ENCODE measurements at regions not wholly inside any gene's neighbourhood (a gene's known extent, or its start where the extent isn't known, plus 50 kb on each side); places are given as distances from the start of the nearest gene placed in this dataset.

DNA sequence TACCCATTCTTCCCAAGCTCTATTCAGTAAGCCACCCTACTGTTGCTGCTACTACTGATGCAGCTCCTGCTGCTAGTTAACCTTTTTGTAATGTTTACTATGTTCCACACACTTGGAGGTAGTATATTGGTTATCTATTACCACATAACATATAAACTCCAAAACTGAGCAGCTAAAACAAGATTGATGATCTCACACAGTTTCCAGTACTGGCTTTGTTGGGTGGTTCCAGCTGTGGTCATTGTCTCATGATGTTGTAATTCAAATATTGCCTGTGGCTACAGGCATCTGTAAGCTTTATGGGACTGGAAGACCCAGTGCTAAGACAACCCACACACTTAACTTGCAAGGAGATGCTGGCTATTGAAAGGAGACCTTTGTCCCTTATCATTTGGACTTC, 556.2 kb upstream of the SUCLG2 start:
- TF ChIP-seq, protein P1, sequence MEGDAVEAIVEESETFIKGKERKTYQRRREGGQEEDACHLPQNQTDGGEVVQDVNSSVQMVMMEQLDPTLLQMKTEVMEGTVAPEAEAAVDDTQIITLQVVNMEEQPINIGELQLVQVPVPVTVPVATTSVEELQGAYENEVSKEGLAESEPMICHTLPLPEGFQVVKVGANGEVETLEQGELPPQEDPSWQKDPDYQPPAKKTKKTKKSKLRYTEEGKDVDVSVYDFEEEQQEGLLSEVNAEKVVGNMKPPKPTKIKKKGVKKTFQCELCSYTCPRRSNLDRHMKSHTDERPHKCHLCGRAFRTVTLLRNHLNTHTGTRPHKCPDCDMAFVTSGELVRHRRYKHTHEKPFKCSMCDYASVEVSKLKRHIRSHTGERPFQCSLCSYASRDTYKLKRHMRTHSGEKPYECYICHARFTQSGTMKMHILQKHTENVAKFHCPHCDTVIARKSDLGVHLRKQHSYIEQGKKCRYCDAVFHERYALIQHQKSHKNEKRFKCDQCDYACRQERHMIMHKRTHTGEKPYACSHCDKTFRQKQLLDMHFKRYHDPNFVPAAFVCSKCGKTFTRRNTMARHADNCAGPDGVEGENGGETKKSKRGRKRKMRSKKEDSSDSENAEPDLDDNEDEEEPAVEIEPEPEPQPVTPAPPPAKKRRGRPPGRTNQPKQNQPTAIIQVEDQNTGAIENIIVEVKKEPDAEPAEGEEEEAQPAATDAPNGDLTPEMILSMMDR (IDR thresholded peaks at IDR 0.05): no peak
- no peak for TF ChIP-seq POLR2A (IDR thresholded peaks at IDR 0.05)

Data from sigmoid colon (tissue), 3 donors.